GDM1 (cell line): ENCODE measurements at regions not wholly inside any gene's neighbourhood (a gene's known extent, or its start where the extent isn't known, plus 50 kb on each side); places are given as distances from the start of the nearest gene placed in this dataset.

ENCODE experiments used
- DNase-seq: peaks from one replicate; lab custom pipeline; 2025; lab: John Stamatoyannopoulos, UW

DNA sequence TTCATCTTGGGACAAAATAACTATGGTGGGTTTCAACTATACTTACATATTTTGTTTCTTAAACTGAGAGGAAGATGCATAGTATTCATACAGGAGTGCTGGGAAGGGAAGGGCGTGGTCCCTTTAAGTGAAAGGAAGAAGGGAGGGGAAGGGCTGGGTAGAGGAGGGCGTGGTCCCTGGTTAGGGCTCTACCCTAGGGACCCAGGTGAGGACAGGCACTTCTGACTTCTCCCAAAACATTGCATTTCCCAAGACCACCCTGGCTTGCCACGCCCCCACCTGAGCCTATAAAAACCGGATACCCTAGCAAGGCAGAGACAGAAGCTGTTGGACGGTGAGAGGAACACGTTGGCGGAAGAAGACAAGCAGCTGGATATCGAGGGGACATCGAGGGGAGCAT, 157.6 kb upstream of the PLXNA4 start:
- DNase-seq: no peak

DNA sequence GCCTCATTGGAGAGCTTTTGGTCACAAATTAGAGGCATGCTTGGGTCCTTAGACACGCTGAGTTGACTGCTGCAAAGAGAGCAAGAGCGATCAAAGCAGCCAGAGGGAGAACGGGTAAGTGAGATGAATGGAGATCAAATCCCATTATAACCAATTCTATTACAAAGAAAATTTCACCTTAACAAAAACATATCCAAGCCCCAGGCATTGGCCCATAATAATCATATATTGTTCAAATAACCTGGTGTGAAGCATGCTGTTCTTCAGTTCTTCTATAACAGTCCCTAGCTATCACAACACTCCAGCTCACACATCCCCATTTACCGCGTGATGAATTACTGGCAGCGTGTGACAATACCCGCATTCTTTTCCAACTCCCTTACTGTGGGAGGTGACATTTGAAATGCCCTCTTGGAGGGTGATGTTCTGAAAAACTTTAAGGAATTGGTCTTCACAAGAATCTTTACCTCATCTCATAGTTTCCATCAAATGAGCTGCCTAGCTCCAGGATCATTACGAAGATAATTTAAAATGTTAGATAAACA, 156.1 kb upstream of the PLXNA4 start:
- DNase-seq: no peak

DNA sequence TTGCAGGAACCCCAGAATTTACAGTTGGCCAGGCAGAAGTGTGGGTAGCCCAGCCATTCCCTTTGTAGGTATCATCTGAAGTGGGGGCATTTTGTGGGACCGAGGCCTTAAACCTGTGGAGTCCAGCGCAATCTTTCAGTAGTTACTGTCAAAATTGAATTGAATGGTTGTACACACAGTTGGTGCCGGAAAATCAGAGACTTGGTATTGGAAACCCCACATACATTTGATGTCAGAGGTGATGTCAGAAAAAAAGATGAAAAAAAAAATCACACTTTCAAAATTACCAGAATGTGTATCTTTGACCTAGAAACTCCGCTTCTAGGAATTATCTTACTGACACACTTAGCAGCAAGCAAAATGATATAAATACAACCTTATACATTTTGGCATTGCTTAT, 153.8 kb upstream of the PLXNA4 start:
- DNase-seq: no peak

DNA sequence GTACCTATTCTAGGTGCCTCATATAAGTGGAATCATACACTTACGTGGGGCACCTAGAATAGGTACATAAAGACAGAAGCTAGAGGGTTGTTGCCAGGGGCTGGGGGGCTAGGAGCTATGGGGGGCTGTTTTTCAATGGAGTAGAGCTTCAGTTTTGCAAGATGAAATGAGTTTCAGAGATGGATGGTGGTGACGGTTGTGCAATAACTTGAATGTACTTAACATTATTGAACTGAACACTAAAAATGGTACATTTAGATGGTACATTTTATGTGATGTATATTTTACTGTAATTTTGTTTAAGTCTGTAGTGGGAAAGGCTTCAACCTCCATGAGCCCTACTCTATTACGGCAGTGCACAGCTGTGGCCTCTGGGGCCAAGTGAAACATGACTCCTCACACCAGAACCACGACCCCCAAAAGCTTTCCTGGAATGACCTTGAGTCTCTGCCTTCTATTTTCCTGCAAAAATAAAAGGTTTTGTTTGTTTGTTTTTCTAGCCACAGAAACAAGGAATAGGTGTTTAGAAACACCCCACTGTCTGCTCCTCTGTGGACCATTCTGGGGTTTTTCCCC, 147.3 kb upstream of the PLXNA4 start:
- DNase-seq: no peak

DNA sequence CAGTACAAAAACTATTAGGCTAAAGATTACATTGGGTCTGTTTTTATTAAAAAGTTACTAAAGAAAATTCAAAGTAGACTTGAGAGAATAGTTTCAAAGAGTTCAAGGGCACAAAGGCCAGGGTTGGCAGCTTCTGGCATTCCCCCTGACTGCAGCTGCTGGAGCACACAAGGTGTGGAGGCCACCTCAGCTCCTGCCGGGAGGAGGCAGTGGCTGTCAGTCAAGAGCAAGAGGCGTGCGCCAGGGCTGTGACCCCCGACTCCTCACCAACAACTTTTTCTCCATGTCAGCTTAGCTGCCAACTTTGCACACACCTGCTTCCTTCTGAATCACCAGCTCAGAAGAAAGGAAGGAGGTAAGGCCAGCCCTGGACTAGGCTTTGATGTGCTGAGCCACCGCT, 144.6 kb upstream of the PLXNA4 start:
- DNase-seq: no peak

DNA sequence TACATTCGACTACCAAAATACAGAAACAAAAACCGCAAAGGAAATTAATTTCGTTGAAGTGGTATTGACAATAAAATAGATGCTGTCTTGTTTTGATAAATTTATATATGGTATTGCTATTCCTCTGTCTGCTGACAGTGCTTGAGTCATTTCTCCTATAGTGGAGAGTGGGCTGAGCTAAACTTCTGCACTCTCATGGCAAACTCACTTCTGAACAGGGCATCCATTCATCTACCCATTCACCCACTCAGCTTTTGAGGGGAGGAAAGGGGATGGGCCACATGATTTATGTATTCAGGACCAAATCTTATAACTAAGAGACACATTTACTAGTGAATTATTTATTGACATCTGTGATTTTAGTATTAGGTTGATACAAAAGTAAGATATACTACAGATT, 137.6 kb upstream of the PLXNA4 start:
- DNase-seq: no peak

DNA sequence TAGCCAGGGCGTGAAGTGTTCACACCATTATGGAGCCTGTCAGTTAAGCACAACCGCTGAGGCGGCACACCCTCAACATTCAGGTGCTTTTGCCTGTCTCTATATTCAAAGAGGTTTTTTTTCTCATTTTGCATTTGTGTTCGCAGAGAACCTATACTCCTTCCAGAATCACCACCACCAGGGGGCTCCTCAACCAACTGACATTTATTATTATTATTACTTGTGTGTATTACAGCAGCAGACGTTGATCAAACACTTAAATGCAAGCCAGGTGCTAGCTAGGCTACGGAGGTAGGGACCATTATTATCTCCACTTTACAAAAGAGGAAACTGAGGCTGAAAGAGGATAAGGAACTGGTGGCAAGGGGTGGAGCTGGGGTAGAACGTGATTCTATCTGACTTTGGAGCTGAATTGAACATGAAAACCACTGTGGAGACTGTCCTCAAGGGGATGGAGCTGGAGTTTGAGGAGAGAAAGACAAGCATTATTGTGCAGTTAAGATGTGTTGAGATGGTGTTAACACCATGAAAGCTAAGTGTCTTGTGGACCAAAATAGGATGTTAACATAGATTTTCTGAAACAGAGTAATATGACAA, 133.8 kb upstream of the PLXNA4 start:
- no peak for DNase-seq

DNA sequence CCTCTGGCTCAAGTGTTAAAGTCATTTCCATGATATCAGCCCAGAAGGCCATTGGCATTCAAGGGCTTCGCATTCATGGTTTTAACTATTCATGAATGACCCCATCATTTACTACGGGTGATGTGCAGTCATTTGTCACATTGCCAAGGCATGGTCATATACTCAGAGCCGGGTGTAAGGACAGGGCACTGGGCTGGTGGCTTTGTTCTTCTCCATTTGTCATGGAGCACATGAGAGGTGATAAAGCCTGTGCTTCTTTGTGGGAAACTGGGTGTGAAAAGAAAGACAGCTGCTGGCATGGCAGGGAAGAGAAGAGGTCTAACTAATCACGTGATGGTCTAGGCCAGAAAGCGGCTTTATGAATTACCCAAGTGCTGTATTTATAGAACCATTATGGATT, 132.2 kb upstream of the PLXNA4 start:
- DNase-seq: no peak

DNA sequence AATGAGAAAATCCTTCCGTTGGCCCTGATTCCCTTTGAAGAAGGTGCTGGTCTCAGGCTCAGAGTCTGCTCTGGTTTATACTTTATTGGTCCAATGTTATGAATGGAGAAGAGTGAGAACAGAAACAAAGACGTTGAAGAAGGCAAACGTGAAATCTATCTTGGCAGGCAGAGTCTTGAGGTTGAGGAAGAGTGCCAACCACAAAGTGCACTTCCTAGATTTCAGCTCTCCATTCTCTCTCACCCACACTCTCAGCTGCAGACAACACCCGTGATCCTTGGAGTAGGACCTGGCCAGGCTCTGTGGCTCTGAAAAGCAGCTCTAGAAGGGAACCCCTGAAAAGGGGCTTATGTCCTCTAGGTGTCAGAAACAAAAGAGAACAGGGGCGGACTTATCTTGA, 128.9 kb upstream of the PLXNA4 start:
- DNase-seq: peak; percentile 23

DNA sequence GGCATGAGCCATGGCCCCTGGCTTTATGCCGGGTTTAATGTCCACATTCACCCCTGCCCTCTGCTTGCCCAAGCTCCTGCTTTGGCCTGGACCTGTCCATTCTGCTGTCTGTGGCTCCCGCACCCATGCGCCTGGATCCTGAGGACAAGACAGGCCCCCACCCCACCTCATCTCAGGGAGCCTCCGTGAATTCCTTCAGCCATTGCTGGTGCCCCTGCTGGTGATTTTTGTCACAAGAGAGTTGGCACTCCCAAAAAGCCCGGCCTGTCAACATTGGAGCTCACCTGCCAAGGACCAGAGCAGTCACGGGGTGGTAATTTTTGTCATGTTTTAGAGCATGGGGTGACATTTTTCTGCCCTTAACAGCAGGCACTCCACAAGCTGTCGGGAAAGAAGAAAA, 127.5 kb upstream of the PLXNA4 start:
- DNase-seq: no peak

DNA sequence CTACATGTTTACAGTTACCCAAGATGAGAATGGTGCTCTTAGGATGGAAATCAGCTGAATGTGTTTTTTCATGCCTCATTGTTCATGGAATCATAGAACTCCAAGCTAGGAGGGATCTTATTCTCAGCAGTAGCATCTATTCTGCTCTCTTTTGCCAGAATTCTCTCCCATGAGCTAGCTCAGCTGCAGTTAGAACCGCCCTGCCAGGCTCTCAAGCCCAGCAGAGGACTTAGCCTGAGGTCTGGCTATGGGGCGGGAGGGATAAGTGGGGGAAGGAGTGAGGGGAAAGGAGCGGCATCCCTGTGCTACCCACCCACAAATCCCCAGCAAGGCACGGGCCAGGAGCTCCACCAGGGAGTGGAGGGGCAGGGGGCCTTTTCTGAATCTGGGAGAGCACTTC, 120.7 kb upstream of the PLXNA4 start:
- no peak for DNase-seq

DNA sequence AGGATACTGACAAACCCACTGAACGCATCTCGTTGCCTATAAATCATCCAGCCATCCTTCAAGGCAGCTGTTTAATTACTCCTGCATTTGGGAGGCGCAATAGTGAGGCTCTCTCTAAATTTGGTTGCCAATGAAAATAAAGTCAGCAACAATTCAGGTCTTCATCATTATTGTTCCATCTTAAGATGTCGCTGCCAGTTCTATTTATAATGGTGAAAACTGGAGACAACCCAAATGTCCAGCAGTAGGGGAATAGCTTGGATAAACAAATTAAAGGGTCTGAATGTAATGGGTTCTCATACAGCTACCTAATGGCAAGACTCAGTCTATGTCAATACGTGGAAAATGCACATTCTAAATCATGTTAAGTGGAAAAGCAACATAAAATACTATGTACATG, 120.1 kb upstream of the PLXNA4 start:
- no peak for DNase-seq

DNA sequence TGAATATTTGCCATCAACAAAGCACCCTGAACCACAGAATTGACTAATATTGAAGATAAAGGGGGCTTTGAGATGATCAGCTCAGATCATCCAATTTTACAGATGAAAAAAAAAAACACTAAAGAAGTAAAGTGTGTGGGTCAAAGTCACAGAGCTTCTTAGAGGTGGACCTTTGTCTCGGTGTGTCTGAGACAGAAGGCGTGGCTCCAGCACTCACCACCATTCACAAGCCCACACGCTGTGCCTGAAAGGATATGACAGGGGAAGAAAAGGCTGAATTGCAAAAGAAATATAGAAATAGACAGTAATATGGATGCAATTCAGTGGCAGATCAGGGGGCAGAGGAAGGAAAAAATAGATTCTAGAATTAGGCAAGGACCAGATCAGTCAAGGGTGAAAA, 114.9 kb upstream of the PLXNA4 start:
- DNase-seq: no peak

DNA sequence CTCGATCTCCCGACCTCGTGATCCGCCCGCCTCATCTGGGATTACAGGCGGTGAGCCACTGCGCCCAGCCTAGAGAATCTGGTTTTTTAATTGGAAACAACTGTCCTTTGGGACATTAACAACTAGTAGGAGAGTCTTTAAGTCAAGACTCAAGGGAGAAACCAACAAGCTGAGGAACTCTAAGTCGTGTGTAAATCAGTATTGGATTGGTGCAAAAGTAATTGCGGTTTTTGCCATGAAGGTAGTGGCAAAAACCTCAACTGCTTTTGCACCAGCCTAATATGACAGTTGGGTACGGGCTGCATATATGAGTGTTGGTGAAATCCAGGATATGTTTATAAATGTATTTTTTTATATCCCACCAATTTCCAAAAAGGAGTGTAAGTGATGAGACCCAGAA, 113.9 kb upstream of the PLXNA4 start:
- DNase-seq: no peak

DNA sequence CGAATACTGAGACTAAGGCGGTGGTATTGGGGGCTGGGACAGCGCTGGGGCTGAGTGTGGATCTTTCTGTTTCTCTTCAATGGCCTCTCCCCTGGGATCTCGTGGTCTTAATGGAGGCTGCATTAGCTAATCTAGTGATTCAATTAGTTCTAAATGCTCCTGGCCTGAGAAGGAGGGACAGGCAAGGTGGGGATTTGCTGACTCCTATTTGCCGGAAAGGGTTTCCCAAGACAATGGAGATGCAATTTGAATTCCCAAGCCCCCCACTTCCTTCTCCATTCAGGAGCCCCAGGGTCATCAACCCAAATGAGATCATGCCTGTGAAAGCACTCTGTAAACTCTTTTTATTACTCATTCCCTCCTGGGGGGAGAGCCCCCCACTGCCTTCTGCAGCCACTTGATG, 111.7 kb upstream of the PLXNA4 start:
- no peak for DNase-seq

DNA sequence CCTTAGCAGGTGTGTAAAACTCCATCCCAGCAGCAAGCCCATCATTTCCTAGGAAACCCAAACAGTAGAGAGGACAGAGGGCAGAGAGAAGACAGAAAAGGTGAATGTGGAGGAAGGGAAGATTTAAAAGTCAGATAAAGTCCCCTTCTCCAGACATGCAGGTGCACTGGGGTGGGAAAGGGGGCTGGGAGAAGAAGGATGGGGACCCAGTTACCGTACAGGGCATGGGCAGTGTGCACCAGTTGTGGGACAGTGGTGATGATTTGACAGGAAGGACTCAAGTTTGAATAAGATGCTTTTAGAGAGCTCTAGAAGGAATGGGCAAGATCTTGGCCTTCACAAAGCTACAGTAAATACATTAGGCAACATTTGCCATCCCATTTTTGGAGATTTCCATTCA, 110.7 kb upstream of the PLXNA4 start:
- no peak for DNase-seq

DNA sequence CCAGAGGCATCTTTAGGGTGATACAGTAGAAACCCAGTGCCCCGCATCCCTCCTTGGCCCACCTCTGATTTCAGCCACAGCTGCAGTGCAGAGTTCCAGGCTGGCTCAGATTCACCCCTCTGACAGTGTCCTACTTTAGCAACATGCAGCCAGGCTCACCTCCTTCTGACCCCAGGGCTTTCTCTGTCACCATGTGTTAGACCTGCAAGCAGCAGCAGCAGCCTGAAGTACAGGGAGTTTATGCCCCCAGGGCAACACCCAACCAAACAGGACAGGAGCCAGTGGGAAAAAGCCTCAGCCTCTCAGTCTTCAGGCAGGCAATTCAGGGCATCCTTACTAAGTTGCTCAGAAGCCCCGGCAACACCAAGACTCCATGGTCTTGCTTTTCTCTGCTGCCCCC, 109.0 kb upstream of the PLXNA4 start:
- no peak for DNase-seq

DNA sequence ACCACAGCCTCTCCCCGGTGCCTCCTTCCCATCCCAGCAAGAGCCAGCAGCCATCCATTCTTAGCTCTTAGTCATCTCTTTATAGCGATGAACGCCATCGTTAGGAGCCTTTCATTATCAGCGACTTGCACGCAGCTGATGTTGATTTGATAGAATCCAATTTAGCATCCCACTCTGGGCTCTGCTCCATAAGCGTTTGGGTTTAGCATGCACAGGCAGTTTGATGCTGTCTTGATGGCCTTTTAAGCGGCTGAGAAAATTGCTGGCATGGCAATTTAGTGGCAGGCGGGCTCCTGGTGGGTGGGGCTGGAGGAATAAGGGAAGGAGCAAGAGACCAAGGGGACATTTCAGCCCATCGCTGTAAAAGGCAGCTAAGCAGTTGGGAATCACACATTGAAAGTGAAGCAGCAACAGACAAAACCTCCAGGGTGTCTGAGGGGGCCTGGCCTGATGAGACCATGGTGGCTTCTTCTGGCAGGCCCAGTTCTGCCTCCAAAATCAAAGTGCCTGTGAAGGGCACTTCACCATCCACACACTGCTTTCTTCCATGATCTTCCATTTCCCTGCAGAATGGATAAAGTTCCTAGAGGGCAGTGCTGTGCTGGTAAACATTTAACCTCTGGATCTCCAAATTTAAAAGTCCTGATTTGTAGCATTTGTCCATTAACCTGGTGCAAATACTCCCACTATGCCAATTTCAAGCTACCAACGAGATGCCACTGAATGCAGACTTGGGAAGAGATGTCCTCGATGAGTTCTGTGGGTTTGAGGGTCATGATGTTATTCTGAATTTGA, 107.8 kb upstream of the PLXNA4 start:
- DNase-seq: no peak

DNA sequence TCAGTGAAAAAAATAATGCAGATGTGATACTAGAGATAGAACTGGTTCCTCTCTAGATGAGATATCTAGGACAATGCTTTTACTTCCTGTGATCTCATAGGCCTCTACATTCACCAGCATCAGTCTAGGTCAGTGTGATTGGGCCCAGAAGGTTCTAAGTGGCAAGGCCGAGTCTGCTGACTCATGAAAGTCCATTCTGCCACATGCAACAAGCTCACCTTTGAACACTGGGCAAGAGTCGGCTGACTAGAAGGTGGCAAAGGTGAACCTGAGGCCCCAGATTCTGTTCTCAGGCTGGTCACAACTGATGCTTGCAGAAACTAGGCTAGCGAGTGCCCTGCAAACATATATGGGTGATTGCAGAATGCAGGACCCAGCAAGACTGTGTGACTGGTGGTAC, 105.7 kb upstream of the PLXNA4 start:
- no peak for DNase-seq

DNA sequence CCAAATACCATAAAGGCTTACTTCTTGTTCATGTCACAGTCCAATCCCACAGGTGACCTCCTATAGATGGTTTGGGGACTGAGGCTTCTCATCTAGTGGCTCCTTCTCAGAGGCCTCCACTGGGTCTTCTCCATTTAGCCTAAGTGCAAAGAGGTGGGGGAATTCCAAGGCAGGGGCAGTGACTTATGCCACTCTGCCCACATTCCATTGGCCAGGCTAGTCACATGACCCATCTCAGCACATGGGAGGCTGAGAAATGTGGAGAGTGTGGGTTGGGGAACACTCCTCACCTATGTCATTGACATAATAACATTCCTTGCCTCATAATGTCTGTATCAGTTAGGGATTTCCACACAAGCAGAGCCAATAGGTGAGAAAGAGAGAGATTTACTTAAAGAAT, 104.3 kb upstream of the PLXNA4 start:
- DNase-seq: no peak

DNA sequence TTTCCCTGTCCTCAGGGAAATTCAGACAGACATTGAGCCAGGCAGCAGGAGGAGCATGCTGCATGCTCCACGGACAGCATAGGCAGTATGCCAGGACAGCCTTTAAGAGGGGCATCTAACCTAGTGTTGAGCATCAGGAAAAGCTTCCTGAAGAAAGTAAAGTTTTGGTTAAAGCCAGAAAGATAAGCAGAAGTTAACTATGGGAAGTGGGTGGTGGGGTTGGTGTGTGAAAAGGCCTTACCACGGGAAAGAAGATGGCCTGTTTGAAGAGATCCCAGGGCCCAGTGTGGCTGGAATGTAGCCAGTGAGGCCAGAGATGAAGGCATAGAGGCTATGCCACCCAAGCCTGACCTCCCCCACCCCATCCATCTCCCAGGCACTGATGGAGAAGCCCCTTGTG, 102.4 kb upstream of the PLXNA4 start:
- DNase-seq: peak; percentile 15

DNA sequence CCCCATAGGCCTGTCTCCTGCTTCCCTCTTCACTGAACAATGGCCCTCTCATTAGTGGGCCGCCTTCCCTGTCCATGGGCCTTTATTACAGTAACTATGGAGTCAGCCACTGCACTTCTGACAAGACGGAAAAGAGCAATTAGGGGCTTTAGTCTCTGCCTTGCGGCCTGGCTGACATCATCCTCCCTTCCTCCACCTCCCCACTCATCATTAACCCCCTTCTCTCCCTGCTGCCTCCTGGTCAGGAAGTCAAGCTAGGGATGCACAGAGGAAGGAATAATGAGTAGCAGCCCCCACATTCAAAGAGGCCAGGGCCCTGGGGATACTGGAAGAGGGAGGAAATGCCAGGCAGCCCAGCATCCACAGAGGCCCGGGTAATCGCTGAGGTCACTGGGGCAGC, 101.6 kb upstream of the PLXNA4 start:
- no peak for DNase-seq

DNA sequence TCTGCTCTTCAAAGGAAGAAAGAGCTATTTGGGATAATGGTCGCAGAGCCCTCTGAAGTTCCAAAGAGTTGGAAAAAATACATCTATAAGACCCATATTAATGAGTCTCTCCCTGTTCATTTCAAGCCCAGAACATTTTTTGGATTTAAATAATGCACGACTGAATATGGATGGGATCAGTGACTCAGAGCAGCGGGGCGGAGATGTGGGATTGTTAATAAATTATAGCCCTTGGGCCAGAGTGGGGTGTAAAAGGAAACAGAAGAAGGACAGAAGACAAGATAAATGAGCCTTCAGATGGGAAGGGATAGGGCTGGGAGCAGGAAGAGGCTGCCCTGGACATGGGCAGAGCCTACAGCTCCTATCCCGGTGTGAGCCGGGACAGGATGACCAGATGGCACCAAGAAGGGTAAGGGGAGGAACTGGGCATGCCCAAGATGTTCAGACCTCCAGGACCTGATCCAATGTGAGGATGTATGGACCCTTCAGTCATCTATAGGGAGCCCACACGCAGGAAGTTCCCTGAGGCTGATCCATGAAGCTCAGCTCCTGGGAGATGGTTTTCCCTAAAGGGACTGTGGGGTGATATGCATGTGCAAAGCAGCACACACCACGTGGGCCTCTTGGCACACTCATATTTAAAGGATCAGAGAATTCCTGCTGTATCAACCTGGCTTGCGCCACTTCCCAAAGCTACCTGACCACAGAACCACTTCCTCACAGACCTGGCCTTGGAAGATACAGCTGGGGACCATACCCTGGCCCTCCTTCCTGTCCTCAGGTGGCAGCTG, 96.1 kb upstream of the PLXNA4 start:
- no peak for DNase-seq
